GM18507 (cell line): ENCODE measurements at regions not wholly inside any gene's neighbourhood (a gene's known extent, or its start where the extent isn't known, plus 50 kb on each side); places are given as distances from the start of the nearest gene placed in this dataset.

ENCODE experiments used
- DNase-seq: peaks from one replicate; pipeline ENCODE4 v3.0.0; 2011; ENCODE audit warnings: low read depth; ENCODE audit not compliant: insufficient read length; ENCODE audit errors: extremely low spot score
- FAIRE-seq: peaks from 2 replicates; lab custom pipeline; 2011; peaks lifted over from hg19 to GRCh38; lab: Jason Lieb, UNC

- no peak for DNase-seq
- no peak for FAIRE-seq
Measured at GRCh38 chr13:106115081-106115480, 420.4 kb downstream of the EFNB2 start.

- no peak for FAIRE-seq
- no peak for DNase-seq
Measured at GRCh38 chr13:106113796-106114195, 421.7 kb downstream of the EFNB2 start.

DNA sequence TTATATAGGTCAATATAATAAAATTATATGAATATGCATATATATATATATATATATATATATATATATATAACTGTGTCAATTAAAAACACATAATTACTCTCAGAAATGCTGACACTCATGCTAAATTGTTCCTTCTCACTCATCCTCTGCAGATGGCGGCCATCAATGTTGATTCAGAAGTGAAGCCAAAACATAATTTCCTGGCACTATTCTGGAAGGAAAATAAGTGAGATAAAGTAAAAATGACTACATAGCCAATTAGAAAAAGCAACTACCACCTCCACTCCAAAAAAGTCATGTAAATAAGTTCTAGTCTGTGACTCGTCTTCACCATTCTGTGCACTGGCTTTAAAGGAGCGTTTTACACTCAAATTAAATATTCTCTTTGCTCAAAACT, 423.3 kb downstream of the EFNB2 start:
- DNase-seq (no peak), FAIRE-seq (no peak)

GRCh38 chr13:106110241-106110855, 425.1 kb downstream of the EFNB2 start:
- FAIRE-seq, result no peak
- DNase-seq, result no peak

- no peak for FAIRE-seq
- no peak for DNase-seq
Measured at GRCh38 chr13:106109391-106109791, 426.1 kb downstream of the EFNB2 start.

DNA sequence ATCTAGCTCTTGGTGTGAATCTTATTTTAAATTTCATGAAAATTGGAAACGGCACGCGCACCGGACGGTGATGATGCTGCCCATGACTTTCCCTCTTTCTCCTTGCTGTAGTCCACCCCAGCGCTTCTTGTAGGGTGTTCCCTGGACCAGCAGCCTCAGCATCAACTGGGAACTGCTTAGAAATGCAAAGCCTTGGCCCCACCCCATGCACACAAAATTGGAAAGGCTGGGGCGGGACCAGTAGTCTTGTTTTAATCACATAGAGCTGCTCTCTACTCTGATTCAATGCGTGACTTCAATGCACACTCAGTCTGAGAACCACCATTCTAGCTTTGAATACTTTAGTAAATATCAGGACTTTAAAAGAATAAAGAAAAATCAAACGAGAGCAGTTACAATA, 427.1 kb downstream of the EFNB2 start:
- DNase-seq, result no peak
- no peak for FAIRE-seq

- DNase-seq (no peak), FAIRE-seq (no peak)
Measured at GRCh38 chr13:106107061-106107460, 428.4 kb downstream of the EFNB2 start.

GRCh38 chr13:106105153-106105552, 430.3 kb downstream of the EFNB2 start:
- no peak for FAIRE-seq
- no peak for DNase-seq

GRCh38 chr13:106104281-106104901, 431.1 kb downstream of the EFNB2 start:
- FAIRE-seq (no peak), DNase-seq (no peak)

DNA sequence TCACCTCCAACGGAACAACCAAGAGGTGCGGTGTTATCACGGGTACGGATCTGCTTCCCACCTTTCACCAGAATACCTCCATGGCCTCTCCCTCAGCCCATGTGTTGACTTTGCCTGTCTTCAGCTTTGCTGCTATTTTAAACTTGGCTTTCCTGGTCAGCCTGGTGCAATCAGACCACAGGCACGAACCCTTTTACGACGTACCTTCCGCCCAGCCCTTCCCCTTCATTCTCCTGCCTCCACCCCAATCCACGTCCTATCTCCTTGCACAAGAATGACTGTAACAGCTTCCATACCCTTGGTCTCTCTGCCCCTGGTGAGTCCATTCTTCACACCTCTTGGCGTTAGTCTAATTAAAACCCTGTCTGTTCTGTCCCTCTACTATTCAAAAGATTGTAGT, 431.7 kb downstream of the EFNB2 start:
- DNase-seq (no peak), FAIRE-seq (no peak)

DNA sequence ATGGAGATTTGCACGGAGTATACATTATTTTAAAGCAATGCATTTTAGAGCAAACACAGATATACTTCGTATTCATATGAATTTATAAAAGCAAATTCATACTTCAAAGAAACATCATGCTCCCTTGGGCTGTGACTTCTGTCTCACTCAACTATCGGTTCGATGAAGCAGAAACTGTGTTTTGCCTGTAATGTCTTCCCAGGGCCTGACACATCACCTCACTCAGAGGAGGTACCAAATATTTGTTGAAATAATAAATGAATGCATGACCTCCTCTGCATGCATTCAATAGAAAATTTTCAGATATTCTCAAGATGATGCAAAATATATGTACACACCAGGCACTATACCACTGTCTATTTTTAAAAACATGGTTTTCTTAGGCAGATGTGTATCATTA, 432.7 kb downstream of the EFNB2 start:
- FAIRE-seq (no peak), DNase-seq (no peak)

GRCh38 chr13:106101201-106101600, 434.3 kb downstream of the EFNB2 start:
- FAIRE-seq, result no peak
- DNase-seq, result no peak

- FAIRE-seq, result no peak
- DNase-seq, result no peak
Measured at GRCh38 chr13:106100171-106100919, 435.1 kb downstream of the EFNB2 start.

DNA sequence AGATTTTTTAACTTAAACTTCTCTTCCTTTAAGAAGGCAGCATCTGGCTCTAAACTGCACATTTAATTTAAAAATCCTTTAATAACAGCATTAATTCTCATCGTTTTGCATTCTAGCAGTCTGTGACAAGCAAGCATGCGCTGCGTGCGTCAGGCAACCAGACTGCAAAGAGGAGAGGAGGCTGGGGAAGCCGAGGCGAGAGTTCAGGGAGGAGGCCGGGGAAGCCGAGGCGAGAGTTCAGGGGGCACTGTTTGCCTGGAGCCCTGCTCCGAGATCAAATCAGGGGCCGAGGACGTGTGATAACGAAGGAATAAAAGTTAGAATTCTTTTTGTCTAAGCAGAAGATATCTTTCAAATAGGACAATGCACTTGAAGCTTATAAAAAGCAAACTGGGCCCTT, 435.7 kb downstream of the EFNB2 start:
- DNase-seq, result no peak
- no peak for FAIRE-seq

DNA sequence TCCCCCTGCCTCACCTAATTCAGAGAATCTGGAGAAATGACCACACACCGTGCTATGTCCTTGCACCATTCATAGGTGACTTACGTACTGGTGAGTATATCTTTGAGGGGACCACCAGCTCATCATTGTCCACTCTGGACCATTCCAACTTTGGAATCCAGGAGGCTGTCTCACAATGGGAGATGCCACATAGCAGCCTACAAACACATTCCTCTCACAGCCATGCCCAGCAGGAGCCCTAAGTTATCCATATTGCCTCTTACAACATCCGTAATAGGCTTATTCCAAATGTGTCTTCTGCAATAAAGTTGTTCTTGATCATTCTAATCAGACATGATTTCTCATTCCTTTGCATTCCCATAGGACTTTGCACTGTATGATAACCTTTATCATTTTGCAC, 436.7 kb downstream of the EFNB2 start:
- no peak for FAIRE-seq
- DNase-seq, result no peak

DNA sequence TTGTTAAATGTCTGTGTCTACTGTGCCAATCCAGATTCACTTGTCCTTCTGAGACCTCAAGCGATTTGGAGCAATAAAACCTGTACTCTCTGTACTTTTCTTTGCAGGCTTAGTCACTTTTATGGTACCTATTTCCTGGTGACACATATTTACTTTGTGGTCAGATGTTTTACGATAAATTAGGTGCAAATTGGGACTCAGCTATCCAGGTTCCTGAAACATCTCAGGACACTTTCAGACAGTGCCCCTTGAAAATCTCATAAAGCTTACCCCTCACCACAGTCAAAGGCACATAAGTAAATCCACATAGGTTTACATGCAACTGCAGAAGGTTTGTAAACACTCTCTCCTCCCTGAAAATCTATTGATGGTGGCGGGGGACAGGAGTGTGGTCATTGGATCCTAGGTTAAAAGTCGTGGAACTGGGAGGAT, 438.8 kb downstream of the EFNB2 start:
- FAIRE-seq, result no peak
- no peak for DNase-seq

- no peak for DNase-seq
- no peak for FAIRE-seq
Measured at GRCh38 chr13:106095919-106096318, 439.5 kb downstream of the EFNB2 start.

DNA sequence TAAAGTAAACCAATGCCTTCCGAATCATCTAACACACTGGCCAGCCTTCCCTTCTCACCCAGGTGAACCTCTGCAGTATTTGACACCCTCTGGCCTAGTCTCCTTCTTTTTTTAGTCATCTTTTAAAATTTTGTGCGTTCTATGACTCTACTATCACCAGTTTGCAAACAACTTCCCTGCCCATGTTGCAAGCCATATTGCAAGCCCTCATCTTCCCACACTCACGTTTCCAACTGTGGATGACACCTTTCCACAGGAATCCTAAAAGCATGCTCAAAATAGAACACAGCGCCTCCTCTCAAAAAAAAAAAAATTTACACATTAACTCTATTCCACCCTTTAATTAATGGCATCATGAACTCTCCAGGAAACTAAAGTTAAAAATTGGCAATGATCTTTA, 440.1 kb downstream of the EFNB2 start:
- DNase-seq (no peak), FAIRE-seq (no peak)

DNA sequence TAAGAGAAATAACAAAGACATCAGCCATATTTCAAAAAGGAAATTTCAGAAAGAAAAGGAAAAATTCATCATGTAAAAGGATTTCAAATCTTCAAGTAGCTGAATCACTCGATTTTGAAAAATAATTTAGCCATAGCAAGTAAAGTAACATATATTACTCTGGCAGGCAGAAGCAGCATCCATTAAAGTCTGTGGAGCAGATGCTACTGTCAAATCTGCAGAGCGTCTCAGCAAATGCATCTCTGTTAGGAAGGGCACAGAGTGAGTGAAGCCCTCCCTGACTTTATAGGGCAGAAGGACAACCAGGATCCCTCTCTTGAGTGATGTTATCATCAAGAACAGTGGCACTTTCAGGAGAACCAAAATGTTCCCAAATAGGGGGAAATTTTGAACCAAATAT, 445.5 kb downstream of the EFNB2 start:
- no peak for FAIRE-seq
- no peak for DNase-seq

DNA sequence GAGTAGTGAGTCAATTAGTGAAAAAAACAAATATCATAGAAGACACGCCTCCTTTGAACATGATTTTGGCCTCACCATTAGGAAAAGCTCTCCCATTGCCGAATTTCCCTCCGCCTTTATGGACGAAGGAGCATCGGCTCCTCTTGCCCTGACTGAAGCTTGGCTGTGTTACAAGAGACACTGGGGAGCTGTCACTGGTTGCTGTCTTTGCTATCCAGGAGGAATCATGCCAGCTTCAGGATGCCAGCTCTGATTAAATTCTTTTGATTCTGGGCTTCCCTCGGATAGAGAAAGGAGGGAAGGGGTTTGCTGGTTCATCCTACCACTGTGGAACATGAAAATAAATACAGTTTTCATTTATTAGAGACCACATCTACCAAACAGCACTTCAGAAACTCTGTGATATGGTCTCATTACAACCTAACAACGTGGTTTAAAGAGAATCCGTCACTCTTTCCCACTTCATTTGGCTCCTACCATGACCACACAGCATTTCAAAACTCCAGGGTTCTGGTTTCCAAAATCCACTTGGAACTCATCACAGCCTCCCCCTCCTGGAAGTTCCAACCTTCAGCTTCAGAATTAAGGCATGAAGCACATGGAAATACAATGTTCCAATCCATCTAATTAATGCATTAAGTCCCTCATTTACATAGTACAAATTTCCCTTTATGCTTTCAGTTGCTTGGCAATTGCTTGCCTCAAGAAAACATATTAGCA, 446.0 kb downstream of the EFNB2 start:
- no peak for FAIRE-seq

More for the DNA sequence above, 446.0 kb downstream of the EFNB2 start:
- no peak for DNase-seq
